HG03439 (cell line): ENCODE measurements at regions not wholly inside any gene's neighbourhood (a gene's known extent, or its start where the extent isn't known, plus 50 kb on each side); places are given as distances from the start of the nearest gene placed in this dataset.

Source experiments
- ATAC-seq: cut with Tn5 transposase; IDR thresholded peaks from one replicate; pipeline ENCODE4 v1.9.1; 2021; ENCODE audit warnings: mild to moderate bottlenecking, moderate library complexity; ENCODE audit not compliant: unreplicated experiment

- no peak for ATAC-seq
Observed at GRCh38 chr18:67301592-67301991, 214.9 kb downstream of the DSEL start.

DNA sequence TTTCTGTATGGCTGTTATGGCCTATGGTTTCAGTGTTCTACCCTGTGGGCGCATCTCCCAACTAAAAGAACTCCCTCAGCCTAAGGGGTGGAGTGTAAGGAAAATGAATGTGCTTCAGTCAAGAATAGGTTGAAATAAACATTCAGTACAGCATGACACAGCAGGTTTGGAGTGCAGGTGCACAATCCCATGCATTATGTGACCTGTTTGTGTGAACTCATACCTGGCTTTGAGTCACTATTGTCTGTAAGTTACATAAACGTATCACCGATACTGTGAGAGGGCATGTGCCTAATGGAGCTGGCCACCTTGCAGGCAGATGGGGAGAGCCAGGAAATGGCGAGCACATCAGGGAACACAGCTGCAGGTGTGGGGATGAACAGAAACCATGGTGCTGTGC, 216.0 kb downstream of the DSEL start:
- ATAC-seq: no peak

GRCh38 chr18:67292814-67293213, 223.7 kb downstream of the DSEL start:
- ATAC-seq: no peak

- ATAC-seq: no peak
Observed at GRCh38 chr18:67290421-67290820, 226.1 kb downstream of the DSEL start.

GRCh38 chr18:67285583-67285982, 230.9 kb downstream of the DSEL start:
- no peak for ATAC-seq

- ATAC-seq: no peak
Observed at GRCh38 chr18:67282796-67283195, 233.7 kb downstream of the DSEL start.

DNA sequence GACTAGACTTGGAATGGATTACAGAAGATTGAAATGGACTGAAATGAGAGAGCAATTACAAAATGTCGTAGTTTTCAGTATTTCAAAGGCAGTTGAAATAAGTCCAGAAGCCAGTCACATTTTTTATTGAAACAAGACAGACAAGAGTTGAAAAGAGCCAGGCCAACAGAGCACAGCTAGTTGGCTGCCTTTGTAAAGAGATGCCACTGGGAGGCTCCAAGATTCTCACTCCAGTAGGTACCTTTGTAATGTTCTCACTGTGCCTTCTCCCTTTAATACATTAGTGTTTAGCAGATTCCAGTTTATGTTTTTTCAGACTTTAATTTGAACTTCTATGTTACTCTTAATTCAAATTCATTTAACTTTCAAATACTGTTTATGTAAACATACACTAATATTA, 234.8 kb downstream of the DSEL start:
- ATAC-seq: no peak

DNA sequence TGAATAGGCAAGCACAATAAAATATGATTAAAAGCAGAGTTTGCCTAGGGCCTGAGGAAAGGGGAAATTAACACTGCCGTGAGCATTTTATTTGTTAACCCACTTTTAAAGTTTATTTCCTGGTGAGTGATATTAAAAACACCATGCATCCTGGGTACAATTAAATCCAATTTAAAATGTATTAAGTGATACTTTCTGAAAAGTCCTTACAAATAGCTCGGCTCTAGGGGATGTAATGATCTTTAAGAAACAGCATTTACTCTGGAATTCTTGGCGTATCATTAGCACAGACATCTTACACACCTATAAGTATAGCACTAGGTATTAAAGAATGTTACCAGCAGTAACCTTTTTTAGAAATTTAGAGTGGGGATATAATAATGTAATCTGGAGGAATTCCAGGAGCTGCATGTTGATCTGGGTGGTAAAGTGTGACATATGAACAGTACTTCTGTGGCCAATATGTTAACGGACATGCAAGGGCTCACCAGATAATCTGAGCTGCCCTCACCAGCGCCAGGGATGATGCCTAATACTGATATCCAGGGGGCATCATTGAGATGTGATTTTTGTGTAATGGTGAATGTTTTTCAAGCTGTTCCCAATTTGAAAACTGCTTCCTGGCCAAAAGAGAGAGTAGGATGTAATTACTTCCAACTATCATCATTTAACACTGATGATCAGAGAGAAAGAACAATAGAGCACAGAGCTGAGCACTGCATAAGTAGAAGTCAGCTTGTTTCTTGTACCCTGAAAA, 235.9 kb downstream of the DSEL start:
- no peak for ATAC-seq

DNA sequence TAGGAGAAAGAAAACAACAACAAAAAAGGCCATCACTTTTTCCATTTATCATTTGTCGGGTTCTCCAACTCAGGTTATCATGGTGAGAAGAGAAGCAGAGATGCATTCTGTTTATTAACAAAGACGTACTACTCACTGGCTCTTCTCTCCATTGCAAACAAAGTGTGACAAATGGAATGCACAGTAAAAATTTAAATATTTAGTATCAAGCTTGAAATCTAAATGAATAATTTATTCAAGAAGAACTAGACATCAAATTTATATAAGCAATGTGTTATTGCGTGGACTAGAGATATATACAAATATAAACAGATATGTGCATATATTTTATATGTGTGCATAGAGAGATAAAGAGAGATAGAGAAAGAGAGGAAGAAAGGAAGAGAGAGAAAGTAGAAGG, 236.5 kb downstream of the DSEL start:
- no peak for ATAC-seq

DNA sequence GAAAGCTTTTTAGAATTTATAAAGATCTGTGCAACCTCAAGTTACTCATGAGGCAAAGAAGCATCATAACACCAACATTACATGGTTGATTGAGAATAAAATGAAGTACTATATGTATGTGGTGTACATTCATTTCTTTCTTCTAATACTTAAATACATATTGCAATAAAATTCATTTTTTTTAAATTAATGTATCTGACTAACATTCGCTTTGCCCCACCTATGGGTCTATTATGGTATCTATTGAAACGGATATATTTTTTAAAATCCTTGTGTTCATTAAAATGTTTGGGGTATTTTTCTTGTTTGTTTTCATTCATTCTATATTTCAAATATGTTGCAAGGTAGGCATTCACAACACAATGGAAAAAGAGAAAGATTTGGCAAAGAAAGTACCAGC, 237.5 kb downstream of the DSEL start:
- no peak for ATAC-seq

GRCh38 chr18:67276638-67277037, 239.9 kb downstream of the DSEL start:
- ATAC-seq: no peak

GRCh38 chr18:67273288-67273687, 243.2 kb downstream of the DSEL start:
- ATAC-seq: no peak

DNA sequence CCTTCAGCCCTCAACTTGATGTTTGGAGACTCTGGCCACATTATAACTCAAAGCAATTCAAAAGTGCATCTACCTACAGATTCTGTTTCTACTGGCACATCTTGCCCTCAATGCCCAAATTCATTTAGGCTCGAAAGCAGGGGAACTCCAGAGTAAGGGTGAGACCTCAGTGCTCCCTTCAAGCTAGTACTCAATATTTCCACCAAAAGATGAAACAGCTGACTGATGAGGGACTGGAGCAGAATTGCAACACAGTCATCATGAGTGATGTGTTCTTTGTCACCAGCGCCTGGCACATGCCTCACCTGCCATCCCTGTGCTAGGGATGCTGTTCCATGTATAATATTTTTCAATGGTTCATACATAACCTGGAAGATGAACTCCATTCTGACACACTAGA, 247.3 kb downstream of the DSEL start:
- no peak for ATAC-seq

- no peak for ATAC-seq
Observed at GRCh38 chr18:67268530-67268929, 248.0 kb downstream of the DSEL start.

- ATAC-seq: no peak
Observed at GRCh38 chr18:67266246-67267237, 250.0 kb downstream of the DSEL start.

DNA sequence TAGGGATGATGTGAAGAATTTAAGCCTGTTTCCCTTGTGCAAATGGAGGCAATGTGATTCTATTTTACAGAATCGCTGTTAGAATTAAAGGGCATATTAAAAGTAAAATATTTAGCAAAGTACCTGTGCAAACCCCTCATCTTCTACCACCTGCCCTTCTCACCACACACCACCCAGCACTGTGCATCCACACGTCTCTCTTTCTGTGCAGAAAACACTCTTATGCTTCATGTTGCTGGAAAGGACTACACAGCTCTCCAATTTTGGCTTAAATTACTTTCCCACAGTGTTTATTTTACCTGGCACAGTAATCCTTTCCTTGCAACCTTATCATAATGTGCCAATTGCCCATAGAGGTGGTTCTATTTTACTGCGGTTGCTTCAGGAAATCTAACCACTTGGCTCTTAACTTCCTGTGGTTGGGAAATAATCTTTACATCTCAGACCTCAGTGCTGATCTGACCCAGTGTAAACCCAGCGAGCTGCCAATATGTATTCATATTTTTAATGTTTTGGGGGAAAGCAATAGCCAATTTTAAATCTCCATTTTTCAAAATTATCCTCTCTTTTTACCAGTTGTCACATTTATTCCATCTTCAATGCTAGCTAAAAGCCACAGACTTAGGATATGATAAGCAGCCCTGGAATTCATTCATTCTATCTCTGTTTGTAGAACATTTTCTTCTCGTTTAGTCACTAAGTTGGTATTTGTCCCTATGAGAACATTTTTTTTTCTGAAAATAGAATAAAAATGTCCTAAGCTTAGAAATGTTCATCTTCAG, 250.9 kb downstream of the DSEL start:
- no peak for ATAC-seq

DNA sequence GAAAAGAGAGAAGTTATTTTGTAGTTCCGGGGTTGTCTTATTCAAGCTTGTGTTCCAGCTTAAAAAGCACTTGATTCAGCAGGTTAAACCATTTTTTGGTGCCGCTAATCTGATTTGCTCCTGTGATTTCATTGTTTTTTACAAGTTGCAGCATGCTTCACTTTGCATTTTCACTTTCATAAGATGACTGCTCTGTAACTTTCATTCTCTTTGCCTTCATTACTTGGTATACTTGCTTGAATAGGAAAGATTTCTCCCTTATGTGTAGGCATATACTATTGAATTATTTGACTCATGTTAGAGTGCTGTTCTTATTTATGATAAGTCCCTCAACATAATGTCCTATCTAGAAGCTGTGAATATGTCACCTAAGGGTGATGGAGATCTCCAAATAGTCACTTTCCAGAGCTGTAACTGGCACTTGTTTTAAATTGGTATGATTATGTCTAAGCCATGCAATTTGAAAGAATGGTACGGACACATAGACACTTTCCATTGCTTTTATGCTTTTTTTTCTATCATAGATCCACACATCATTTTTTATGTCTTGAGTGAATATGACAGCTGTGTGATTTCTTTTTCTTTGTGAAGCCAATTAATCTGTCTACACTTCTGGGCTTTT, 254.5 kb downstream of the DSEL start:
- no peak for ATAC-seq

- no peak for ATAC-seq
Observed at GRCh38 chr18:67260841-67261240, 255.7 kb downstream of the DSEL start.

GRCh38 chr18:67250776-67251424, 265.6 kb downstream of the DSEL start:
- ATAC-seq: no peak
